H1 (cell line): ENCODE measurements at regions not wholly inside any gene's neighbourhood (a gene's known extent, or its start where the extent isn't known, plus 50 kb on each side); places are given as distances from the start of the nearest gene placed in this dataset.
A peak's percentile ranks its signal among the peaks of the same experiment; 100 is the strongest.

Source experiments
- CHD7 ChIP-seq: fragments of 300-600 bp; sonication (generic); IDR thresholded peaks from 2 replicates; pipeline ENCODE4 v1.7.1; 2012; ENCODE audit warnings: low read length, moderate library complexity, mild to moderate bottlenecking, inconsistent platforms; ENCODE audit not compliant: insufficient replicate concordance
- JUN ChIP-seq: IDR thresholded peaks from 2 replicates; pipeline ENCODE4 v1.6.1; 2011; ENCODE audit warnings: low read depth, mild to moderate bottlenecking, improper control_type of control experiment, low read length
- MAX ChIP-seq: IDR thresholded peaks from 2 replicates; pipeline ENCODE4 v1.6.1; 2012; ENCODE audit warnings: inconsistent platforms
- TF ChIP-seq, protein P1 (sequence below), 3 experiments: IDR thresholded peaks; 1 replicate in 2 of 3; 2 replicates in 1 of 3; pipeline versions ENCODE4 v1.5.1 to v1.6.1; 2011; ENCODE audit warnings: low read length in 3 of 3, mild to moderate bottlenecking in 3 of 3, inconsistent platforms in 2 of 3, low read depth in 1 of 3, moderate library complexity in 1 of 3; ENCODE audit not compliant: insufficient read depth in 1 of 3; ENCODE audit errors: control extremely low read depth in 1 of 3

- TF ChIP-seq CHD7 (no peak), MAX (no peak), JUN (no peak)
- TF ChIP-seq, protein P1, sequence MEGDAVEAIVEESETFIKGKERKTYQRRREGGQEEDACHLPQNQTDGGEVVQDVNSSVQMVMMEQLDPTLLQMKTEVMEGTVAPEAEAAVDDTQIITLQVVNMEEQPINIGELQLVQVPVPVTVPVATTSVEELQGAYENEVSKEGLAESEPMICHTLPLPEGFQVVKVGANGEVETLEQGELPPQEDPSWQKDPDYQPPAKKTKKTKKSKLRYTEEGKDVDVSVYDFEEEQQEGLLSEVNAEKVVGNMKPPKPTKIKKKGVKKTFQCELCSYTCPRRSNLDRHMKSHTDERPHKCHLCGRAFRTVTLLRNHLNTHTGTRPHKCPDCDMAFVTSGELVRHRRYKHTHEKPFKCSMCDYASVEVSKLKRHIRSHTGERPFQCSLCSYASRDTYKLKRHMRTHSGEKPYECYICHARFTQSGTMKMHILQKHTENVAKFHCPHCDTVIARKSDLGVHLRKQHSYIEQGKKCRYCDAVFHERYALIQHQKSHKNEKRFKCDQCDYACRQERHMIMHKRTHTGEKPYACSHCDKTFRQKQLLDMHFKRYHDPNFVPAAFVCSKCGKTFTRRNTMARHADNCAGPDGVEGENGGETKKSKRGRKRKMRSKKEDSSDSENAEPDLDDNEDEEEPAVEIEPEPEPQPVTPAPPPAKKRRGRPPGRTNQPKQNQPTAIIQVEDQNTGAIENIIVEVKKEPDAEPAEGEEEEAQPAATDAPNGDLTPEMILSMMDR (IDR thresholded peaks at IDR 0.05; ENCODE audit: control extremely low read depth in 1 of 3, insufficient read depth in 1 of 3, low read depth in 1 of 3, low read length in 3 of 3), result peak in 2 of 3 experiments; percentile 10 to 55; a peak in 2 of 4 replicates
Measured at GRCh38 chr18:27778441-27778840, 398.5 kb downstream of the CDH2 start (continued).
